ENCODE measurements at regions not wholly inside any gene's neighbourhood (a gene's known extent, or its start where the extent isn't known, plus 50 kb on each side); places are given as distances from the start of the nearest gene placed in this dataset.

DNA sequence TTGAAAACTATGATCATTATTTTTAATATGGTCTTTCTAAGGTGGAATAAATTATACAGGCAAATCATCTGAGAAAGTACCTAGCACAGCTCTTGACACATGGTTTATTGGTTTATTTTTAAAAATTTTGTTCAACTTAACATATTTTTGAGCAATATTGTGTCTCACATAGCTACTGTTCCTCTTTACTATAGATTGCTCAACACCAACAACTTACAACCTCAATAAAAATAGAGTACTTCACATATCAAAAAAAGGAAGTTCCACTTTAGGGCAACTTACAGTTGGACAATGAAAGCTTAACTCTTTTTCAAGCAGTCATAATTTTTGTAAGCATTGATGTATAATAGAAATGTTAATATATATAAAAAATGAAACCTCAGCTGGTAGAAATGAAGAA is 440.9 kb upstream of the UBE2E3 start:
- TF ChIP-seq POLR2A (IDR thresholded peaks at IDR 0.05) = no peak
- TF ChIP-seq, protein P1, sequence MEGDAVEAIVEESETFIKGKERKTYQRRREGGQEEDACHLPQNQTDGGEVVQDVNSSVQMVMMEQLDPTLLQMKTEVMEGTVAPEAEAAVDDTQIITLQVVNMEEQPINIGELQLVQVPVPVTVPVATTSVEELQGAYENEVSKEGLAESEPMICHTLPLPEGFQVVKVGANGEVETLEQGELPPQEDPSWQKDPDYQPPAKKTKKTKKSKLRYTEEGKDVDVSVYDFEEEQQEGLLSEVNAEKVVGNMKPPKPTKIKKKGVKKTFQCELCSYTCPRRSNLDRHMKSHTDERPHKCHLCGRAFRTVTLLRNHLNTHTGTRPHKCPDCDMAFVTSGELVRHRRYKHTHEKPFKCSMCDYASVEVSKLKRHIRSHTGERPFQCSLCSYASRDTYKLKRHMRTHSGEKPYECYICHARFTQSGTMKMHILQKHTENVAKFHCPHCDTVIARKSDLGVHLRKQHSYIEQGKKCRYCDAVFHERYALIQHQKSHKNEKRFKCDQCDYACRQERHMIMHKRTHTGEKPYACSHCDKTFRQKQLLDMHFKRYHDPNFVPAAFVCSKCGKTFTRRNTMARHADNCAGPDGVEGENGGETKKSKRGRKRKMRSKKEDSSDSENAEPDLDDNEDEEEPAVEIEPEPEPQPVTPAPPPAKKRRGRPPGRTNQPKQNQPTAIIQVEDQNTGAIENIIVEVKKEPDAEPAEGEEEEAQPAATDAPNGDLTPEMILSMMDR (IDR thresholded peaks at IDR 0.05 in 8 of 11, conservative IDR thresholded peaks at IDR 0.05 in 3 of 11) = no peak

Measured in spleen (tissue), 7 donors.